ENCODE measurements at regions not wholly inside any gene's neighbourhood (a gene's known extent, or its start where the extent isn't known, plus 50 kb on each side); places are given as distances from the start of the nearest gene placed in this dataset.

- TF ChIP-seq REST (IDR thresholded peaks at IDR 0.05; ENCODE audit: insufficient replicate concordance, low read depth) (no peak), CTCF (IDR thresholded peaks at IDR 0.05; ENCODE audit: insufficient read depth, low read length) (no peak), POLR2AphosphoS5 (IDR thresholded peaks at IDR 0.05; ENCODE audit: low read depth) (no peak), GABPA (IDR thresholded peaks at IDR 0.05; ENCODE audit: low read depth) (no peak)
Observed at GRCh38 chr6:138037009-138037504, 70.2 kb downstream of the PERP start.
